HEK293 (cell line): ENCODE measurements at regions not wholly inside any gene's neighbourhood (a gene's known extent, or its start where the extent isn't known, plus 50 kb on each side); places are given as distances from the start of the nearest gene placed in this dataset.

Experiments used
- CTCF ChIA-PET: fragments of 350-600 bp; formaldehyde crosslinking; extraction: SDS; loops from one replicate; lab custom pipeline; 2021; ENCODE audit warnings: antibody characterized with exemption; lab: Yijun Ruan, JAX
- POLR2A ChIA-PET: fragments of 300-600 bp; formaldehyde crosslinking; extraction: SDS; loops from one replicate; lab custom pipeline; 2020; ENCODE audit warnings: antibody characterized with exemption, inconsistent platforms; lab: Yijun Ruan, JAX
- H3K27ac ChIP-seq: fragments of 200-500 bp; sonication (Bioruptor generic); 2 replicates; pipeline ENCODE4 v1.5.1; 2014; ENCODE audit warnings: low read depth, low read length, control low read depth, inconsistent platforms; ENCODE audit errors: extremely low read depth
- H3K36me3 ChIP-seq, 2 experiments: fragments of 200-500 bp in 1 of 2; sonication (Bioruptor generic) in 1 of 2; 1 replicate in 1 of 2; 2 replicates in 1 of 2; pipeline ENCODE4 v1.5.1; 2014 to 2017; ENCODE audit warnings: inconsistent platforms in 2 of 2, low read length in 2 of 2; ENCODE audit not compliant: control insufficient read depth in 2 of 2, insufficient read depth in 1 of 2
- H3K4me1 ChIP-seq: fragments of 200-500 bp; sonication (Bioruptor generic); 2 replicates; pipeline ENCODE4 v1.5.1; 2014; ENCODE audit warnings: mild to moderate bottlenecking, low read length, inconsistent platforms; ENCODE audit not compliant: control insufficient read depth, insufficient read depth
- H3K4me3 ChIP-seq: 2 replicates; pipeline ENCODE4 v1.5.1; 2011; ENCODE audit warnings: low read depth, mild to moderate bottlenecking, control low read depth, low read length, moderate library complexity
- H3K9me3 ChIP-seq: fragments of 200-500 bp; sonication (Bioruptor generic); 2 replicates; pipeline ENCODE4 v1.5.1; 2014; ENCODE audit warnings: low read depth, low read length, inconsistent platforms; ENCODE audit not compliant: control insufficient read depth, insufficient read depth
- BCL11B ChIP-seq: fragments of 450-650 bp; formaldehyde crosslinking; IDR thresholded peaks from 2 replicates; pipeline ENCODE4 v1.5.1; 2016; ENCODE audit warnings: low read depth, missing biosample characterization, missing genetic modification characterization
- KLF16 ChIP-seq: fragments of 450-650 bp; formaldehyde crosslinking; IDR thresholded peaks from 2 replicates; pipeline ENCODE4 v1.5.1; 2017; ENCODE audit warnings: missing biosample characterization, missing genetic modification characterization
- MZF1 ChIP-seq: fragments of 450-650 bp; formaldehyde crosslinking; IDR thresholded peaks from 2 replicates; pipeline ENCODE4 v1.5.1; 2017; ENCODE audit warnings: missing biosample characterization, missing genetic modification characterization, borderline replicate concordance
- REPIN1 ChIP-seq: fragments of 450-650 bp; formaldehyde crosslinking; IDR thresholded peaks from 2 replicates; pipeline ENCODE4 v1.5.1; 2017; ENCODE audit warnings: missing biosample characterization, missing genetic modification characterization, low read depth
- ZIC2 ChIP-seq: fragments of 450-650 bp; formaldehyde crosslinking; IDR thresholded peaks from 2 replicates; pipeline ENCODE4 v1.5.1; 2016; ENCODE audit warnings: missing biosample characterization, missing genetic modification characterization
- ZNF121 ChIP-seq: fragments of 450-650 bp; formaldehyde crosslinking; IDR thresholded peaks from 2 replicates; pipeline ENCODE4 v1.5.1; 2016; ENCODE audit warnings: missing biosample characterization, missing genetic modification characterization
- ZNF133 ChIP-seq: fragments of 450-650 bp; formaldehyde crosslinking; IDR thresholded peaks from 2 replicates; pipeline ENCODE4 v1.5.1; 2016; ENCODE audit warnings: missing biosample characterization, missing genetic modification characterization
- ZNF155 ChIP-seq: fragments of 450-650 bp; formaldehyde crosslinking; IDR thresholded peaks from 2 replicates; pipeline ENCODE4 v1.5.1; 2016; ENCODE audit warnings: missing biosample characterization, missing genetic modification characterization
- ZNF16 ChIP-seq: fragments of 450-650 bp; formaldehyde crosslinking; IDR thresholded peaks from 2 replicates; pipeline ENCODE4 v1.5.1; 2016; ENCODE audit warnings: low read depth, missing biosample characterization, missing genetic modification characterization
- ZNF174 ChIP-seq: fragments of 450-650 bp; formaldehyde crosslinking; IDR thresholded peaks from 2 replicates; pipeline ENCODE4 v1.5.0; 2017; ENCODE audit warnings: missing biosample characterization, mild to moderate bottlenecking, missing genetic modification characterization
- ZNF202 ChIP-seq: fragments of 450-650 bp; formaldehyde crosslinking; IDR thresholded peaks from 2 replicates; pipeline ENCODE4 v1.5.1; 2016; ENCODE audit warnings: missing biosample characterization, missing genetic modification characterization, borderline replicate concordance
- ZNF239 ChIP-seq: fragments of 450-650 bp; formaldehyde crosslinking; IDR thresholded peaks from 2 replicates; pipeline ENCODE4 v1.5.1; 2016; ENCODE audit warnings: missing biosample characterization, missing genetic modification characterization
- ZNF274 ChIP-seq, 2 experiments: fragments of 200-500 bp in 1 of 2; fragments of 450-650 bp in 1 of 2; sonication (Bioruptor generic) in 1 of 2; formaldehyde crosslinking in 1 of 2; IDR thresholded peaks; 2 replicates each; pipeline versions ENCODE4 v1.5.1 to v1.6.1; 2014 to 2016; ENCODE audit warnings: borderline replicate concordance in 1 of 2, inconsistent platforms in 1 of 2, low read length in 1 of 2, missing biosample characterization in 1 of 2, missing genetic modification characterization in 1 of 2
- ZNF37A ChIP-seq: fragments of 450-650 bp; IDR thresholded peaks from 2 replicates; pipeline ENCODE4 v1.5.1; 2018; ENCODE audit warnings: missing biosample characterization, missing genetic modification characterization
- ZNF394 ChIP-seq: fragments of 450-650 bp; formaldehyde crosslinking; IDR thresholded peaks from 2 replicates; pipeline ENCODE4 v1.5.1; 2016; ENCODE audit warnings: missing biosample characterization, missing genetic modification characterization, mild to moderate bottlenecking, moderate library complexity, borderline replicate concordance
- ZNF423 ChIP-seq: fragments of 450-650 bp; formaldehyde crosslinking; IDR thresholded peaks from 2 replicates; pipeline ENCODE4 v1.5.1; 2016; ENCODE audit warnings: missing biosample characterization, missing genetic modification characterization
- ZNF48 ChIP-seq: fragments of 450-650 bp; formaldehyde crosslinking; IDR thresholded peaks from 2 replicates; pipeline ENCODE4 v1.5.1; 2016; ENCODE audit warnings: missing biosample characterization, missing genetic modification characterization
- ZNF530 ChIP-seq: fragments of 450-650 bp; formaldehyde crosslinking; IDR thresholded peaks from 2 replicates; pipeline ENCODE4 v1.5.1; 2016; ENCODE audit warnings: low read depth, missing biosample characterization, missing genetic modification characterization
- ZNF561 ChIP-seq: fragments of 450-650 bp; IDR thresholded peaks from 2 replicates; pipeline ENCODE4 v1.5.1; 2018; ENCODE audit warnings: missing biosample characterization, missing genetic modification characterization, borderline replicate concordance
- ZNF660 ChIP-seq: fragments of 450-650 bp; IDR thresholded peaks from 2 replicates; pipeline ENCODE4 v1.5.1; 2018; ENCODE audit warnings: missing biosample characterization, mild to moderate bottlenecking, missing genetic modification characterization
- ZNF670 ChIP-seq: fragments of 450-650 bp; formaldehyde crosslinking; IDR thresholded peaks from 2 replicates; pipeline ENCODE4 v1.5.1; 2016; ENCODE audit warnings: missing biosample characterization, missing genetic modification characterization, low read depth
- TF ChIP-seq, protein P1 (sequence below): sonication (generic); formaldehyde crosslinking; IDR thresholded peaks from 2 replicates; pipeline ENCODE4 v1.8.1; 2022; ENCODE audit warnings: mild to moderate bottlenecking, moderate library complexity, missing genetic modification reagents
- TF ChIP-seq, protein P2 (sequence below): fragments of 450-650 bp; formaldehyde crosslinking; IDR thresholded peaks from 2 replicates; pipeline ENCODE4 v1.5.0; 2017; ENCODE audit warnings: missing biosample characterization, missing genetic modification characterization, borderline replicate concordance
- TF ChIP-seq, protein P3 (sequence below): fragments of 450-650 bp; formaldehyde crosslinking; IDR thresholded peaks from 2 replicates; pipeline ENCODE4 v1.5.1; 2016; ENCODE audit warnings: missing biosample characterization, missing genetic modification characterization, borderline replicate concordance
- TF ChIP-seq, protein P4 (sequence below): fragments of 450-650 bp; formaldehyde crosslinking; optimal IDR thresholded peaks from 2 replicates; pipeline ENCODE3; 2016; ENCODE audit warnings: missing biosample characterization, mild to moderate bottlenecking, missing genetic modification characterization

DNA sequence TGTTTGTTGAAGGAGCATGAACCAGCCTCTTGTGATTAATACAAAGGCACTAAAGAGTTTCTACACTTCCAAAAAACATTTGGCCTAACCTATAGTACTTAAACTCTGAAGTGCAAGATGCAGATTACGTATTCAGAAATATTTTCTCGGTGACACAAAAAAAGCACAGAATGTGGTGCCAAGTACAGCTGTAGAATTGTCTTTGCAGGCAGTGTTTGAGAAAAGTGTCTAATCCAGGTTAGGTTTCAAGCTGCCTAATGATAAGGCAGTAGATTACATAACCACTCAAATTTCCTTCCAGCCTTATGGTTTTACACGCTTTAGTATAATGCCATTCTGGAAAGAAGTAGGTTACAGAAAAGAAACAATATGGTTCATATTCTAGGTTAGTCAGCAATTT is 205.2 kb downstream of the KLHL28 start:
- Histone ChIP-seq H3K9me3 (no peaks in the 10 kb centered on the region), H3K4me1 (no peaks in the 10 kb centered on the region), H3K4me3 (no peak overlapping the region), H3K36me3 (no peaks in the 10 kb centered on the region), H3K27ac (no peak overlapping the region)
- no peak for TF ChIP-seq ZNF530 (tag by site-specific recombination)
- TF ChIP-seq ZNF423 (tag by site-specific recombination), result no peak
- no peak for TF ChIP-seq KLF16 (tag by site-specific recombination)
- TF ChIP-seq, protein P1, sequence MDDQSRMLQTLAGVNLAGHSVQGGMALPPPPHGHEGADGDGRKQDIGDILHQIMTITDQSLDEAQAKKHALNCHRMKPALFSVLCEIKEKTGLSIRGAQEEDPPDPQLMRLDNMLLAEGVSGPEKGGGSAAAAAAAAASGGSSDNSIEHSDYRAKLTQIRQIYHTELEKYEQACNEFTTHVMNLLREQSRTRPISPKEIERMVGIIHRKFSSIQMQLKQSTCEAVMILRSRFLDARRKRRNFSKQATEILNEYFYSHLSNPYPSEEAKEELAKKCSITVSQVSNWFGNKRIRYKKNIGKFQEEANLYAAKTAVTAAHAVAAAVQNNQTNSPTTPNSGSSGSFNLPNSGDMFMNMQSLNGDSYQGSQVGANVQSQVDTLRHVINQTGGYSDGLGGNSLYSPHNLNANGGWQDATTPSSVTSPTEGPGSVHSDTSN (CRISPR knock-in tag), result no peak
- no peak for TF ChIP-seq ZNF48 (tag by site-specific recombination)
- no peak for TF ChIP-seq BCL11B (tag by site-specific recombination)
- TF ChIP-seq ZNF174 (tag by site-specific recombination), result no peak
- no peak for TF ChIP-seq ZNF133
- TF ChIP-seq ZNF155 (tag by site-specific recombination), result no peak
- no peak for TF ChIP-seq ZNF239
- no peak for TF ChIP-seq REPIN1
- POLR2A ChIA-PET, result no interaction called here
- CTCF ChIA-PET, result no interaction called here

DNA sequence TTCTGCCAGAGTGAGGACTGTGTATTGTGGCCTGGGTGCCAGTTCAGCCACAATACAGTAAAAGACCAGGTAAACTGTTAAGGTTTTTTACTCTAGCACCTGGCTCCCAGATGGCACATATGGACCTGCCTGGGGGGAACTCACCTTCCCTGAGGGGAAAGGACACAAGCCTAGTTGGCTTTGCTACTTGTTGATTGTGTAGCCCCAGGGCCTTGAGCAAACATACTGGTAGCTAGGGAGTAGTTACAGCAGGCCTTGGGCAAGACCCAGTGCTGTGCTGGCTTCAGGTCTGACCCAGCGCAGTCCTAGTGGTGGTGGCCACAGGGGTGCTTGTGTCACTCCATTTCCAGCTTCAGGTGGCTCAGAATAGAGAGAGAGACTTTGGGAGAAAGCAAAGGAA is 216.4 kb downstream of the KLHL28 start:
- H3K4me1 ChIP-seq, result no peaks in the 10 kb centered on the region
- H3K4me3 ChIP-seq, result no peak overlapping the region
- ChIA-PET POLR2A (no interaction called here), CTCF (no interaction called here)
- H3K9me3 ChIP-seq, result no peaks in the 10 kb centered on the region
- H3K36me3 ChIP-seq, result no peaks in the 10 kb centered on the region
- H3K27ac ChIP-seq, result no peak overlapping the region
- TF ChIP-seq ZNF394 (no peak), ZNF274 (IDR thresholded peaks at IDR 0.05; ENCODE audit: low read length) (no peak), ZNF274 (tag by site-specific recombination; IDR thresholded peaks at IDR 0.05; ENCODE audit: borderline replicate concordance) (no peak), ZNF16 (tag by site-specific recombination) (no peak), ZNF670 (tag by site-specific recombination) (no peak), ZNF202 (tag by site-specific recombination) (no peak), ZNF660 (no peak), MZF1 (tag by site-specific recombination) (no peak), ZNF561 (tag by site-specific recombination) (no peak), ZIC2 (tag by site-specific recombination) (no peak), ZNF37A (tag by site-specific recombination) (no peak), ZNF121 (tag by site-specific recombination) (no peak)
- TF ChIP-seq, protein P2, sequence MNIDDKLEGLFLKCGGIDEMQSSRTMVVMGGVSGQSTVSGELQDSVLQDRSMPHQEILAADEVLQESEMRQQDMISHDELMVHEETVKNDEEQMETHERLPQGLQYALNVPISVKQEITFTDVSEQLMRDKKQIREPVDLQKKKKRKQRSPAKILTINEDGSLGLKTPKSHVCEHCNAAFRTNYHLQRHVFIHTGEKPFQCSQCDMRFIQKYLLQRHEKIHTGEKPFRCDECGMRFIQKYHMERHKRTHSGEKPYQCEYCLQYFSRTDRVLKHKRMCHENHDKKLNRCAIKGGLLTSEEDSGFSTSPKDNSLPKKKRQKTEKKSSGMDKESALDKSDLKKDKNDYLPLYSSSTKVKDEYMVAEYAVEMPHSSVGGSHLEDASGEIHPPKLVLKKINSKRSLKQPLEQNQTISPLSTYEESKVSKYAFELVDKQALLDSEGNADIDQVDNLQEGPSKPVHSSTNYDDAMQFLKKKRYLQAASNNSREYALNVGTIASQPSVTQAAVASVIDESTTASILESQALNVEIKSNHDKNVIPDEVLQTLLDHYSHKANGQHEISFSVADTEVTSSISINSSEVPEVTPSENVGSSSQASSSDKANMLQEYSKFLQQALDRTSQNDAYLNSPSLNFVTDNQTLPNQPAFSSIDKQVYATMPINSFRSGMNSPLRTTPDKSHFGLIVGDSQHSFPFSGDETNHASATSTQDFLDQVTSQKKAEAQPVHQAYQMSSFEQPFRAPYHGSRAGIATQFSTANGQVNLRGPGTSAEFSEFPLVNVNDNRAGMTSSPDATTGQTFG (tag by site-specific recombination), result no peak
- TF ChIP-seq, protein P3, sequence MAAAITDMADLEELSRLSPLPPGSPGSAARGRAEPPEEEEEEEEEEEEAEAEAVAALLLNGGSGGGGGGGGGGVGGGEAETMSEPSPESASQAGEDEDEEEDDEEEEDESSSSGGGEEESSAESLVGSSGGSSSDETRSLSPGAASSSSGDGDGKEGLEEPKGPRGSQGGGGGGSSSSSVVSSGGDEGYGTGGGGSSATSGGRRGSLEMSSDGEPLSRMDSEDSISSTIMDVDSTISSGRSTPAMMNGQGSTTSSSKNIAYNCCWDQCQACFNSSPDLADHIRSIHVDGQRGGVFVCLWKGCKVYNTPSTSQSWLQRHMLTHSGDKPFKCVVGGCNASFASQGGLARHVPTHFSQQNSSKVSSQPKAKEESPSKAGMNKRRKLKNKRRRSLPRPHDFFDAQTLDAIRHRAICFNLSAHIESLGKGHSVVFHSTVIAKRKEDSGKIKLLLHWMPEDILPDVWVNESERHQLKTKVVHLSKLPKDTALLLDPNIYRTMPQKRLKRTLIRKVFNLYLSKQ (tag by site-specific recombination), result no peak
- TF ChIP-seq, protein P4, sequence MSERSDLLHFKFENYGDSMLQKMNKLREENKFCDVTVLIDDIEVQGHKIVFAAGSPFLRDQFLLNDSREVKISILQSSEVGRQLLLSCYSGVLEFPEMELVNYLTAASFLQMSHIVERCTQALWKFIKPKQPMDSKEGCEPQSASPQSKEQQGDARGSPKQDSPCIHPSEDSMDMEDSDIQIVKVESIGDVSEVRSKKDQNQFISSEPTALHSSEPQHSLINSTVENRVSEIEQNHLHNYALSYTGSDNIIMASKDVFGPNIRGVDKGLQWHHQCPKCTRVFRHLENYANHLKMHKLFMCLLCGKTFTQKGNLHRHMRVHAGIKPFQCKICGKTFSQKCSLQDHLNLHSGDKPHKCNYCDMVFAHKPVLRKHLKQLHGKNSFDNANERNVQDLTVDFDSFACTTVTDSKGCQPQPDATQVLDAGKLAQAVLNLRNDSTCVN (tag by site-specific recombination), result no peak
